ENCODE measurements at regions not wholly inside any gene's neighbourhood (a gene's known extent, or its start where the extent isn't known, plus 50 kb on each side); places are given as distances from the start of the nearest gene placed in this dataset.
A peak's percentile ranks its signal among the peaks of the same experiment; 100 is the strongest.

- no peak for DNase-seq
Measured at GRCh38 chr3:72423643-72424042, 424.6 kb downstream of the SHQ1 start.

- no peak for DNase-seq
Measured at GRCh38 chr3:72421786-72422185, 426.5 kb downstream of the SHQ1 start.

- DNase-seq: no peak
Measured at GRCh38 chr3:72421126-72421525, 427.1 kb downstream of the SHQ1 start.

- no peak for DNase-seq
Measured at GRCh38 chr3:72418856-72419255, 429.4 kb downstream of the SHQ1 start.

GRCh38 chr3:72418244-72418643 is 430.0 kb downstream of the SHQ1 start:
- DNase-seq: no peak

- DNase-seq: no peak
Measured at GRCh38 chr3:72414481-72415016, 433.7 kb downstream of the SHQ1 start.

- no peak for DNase-seq
Measured at GRCh38 chr3:72413228-72413627, 435.0 kb downstream of the SHQ1 start.

GRCh38 chr3:72412340-72412956 is 435.8 kb downstream of the SHQ1 start:
- no peak for DNase-seq

GRCh38 chr3:72411843-72412242 is 436.4 kb downstream of the SHQ1 start:
- no peak for DNase-seq

GRCh38 chr3:72411126-72411525 is 437.1 kb downstream of the SHQ1 start:
- DNase-seq: no peak

- DNase-seq: no peak
Measured at GRCh38 chr3:72408983-72409779, 439.1 kb downstream of the SHQ1 start.

GRCh38 chr3:72407766-72408165 is 440.5 kb downstream of the SHQ1 start:
- DNase-seq: peak; percentile 64

GRCh38 chr3:72405943-72406566 is 442.2 kb downstream of the SHQ1 start:
- DNase-seq: no peak

- DNase-seq: no peak
Measured at GRCh38 chr3:72401005-72401545, 447.2 kb downstream of the SHQ1 start.

- DNase-seq: no peak
Measured at GRCh38 chr3:72398781-72399180, 449.5 kb downstream of the SHQ1 start.

- DNase-seq: peak; percentile 38
Measured at GRCh38 chr3:72397586-72397985, 450.7 kb downstream of the SHQ1 start.

- DNase-seq: no peak
Measured at GRCh38 chr3:72396899-72397298, 451.3 kb downstream of the SHQ1 start.

- DNase-seq: no peak
Measured at GRCh38 chr3:72395776-72396311, 452.4 kb downstream of the SHQ1 start.

GRCh38 chr3:72393455-72393854 is 454.8 kb downstream of the SHQ1 start:
- no peak for DNase-seq

GRCh38 chr3:72391659-72392058 is 456.6 kb downstream of the SHQ1 start:
- no peak for DNase-seq

- DNase-seq: no peak
Measured at GRCh38 chr3:72390841-72391240, 457.4 kb downstream of the SHQ1 start.

GRCh38 chr3:72388644-72389043 is 459.6 kb downstream of the SHQ1 start:
- DNase-seq: no peak

GRCh38 chr3:72388117-72388516 is 460.1 kb downstream of the SHQ1 start:
- DNase-seq: no peak
